BJ (cell line): ENCODE measurements at regions not wholly inside any gene's neighbourhood (a gene's known extent, or its start where the extent isn't known, plus 50 kb on each side); places are given as distances from the start of the nearest gene placed in this dataset.

Source experiments
- CTCF ChIA-PET: fragments of 350-600 bp; formaldehyde crosslinking; extraction: SDS; loops from one replicate; lab custom pipeline; 2021; ENCODE audit warnings: antibody characterized with exemption, inconsistent platforms; lab: Yijun Ruan, JAX
- POLR2A ChIA-PET: fragments of 300-600 bp; sonication (Branson Sonifier 250); formaldehyde crosslinking; extraction: SDS; loops from one replicate; lab custom pipeline; 2021; ENCODE audit warnings: antibody characterized with exemption; lab: Charles Lee
- DNase-seq: peaks from one replicate; pipeline ENCODE4 v3.0.0-alpha.2; 2011; ENCODE audit warnings: low read depth
- H3K27me3 ChIP-seq: 2 replicates; pipeline ENCODE4 v1.6.0; 2011; ENCODE audit warnings: low read length; ENCODE audit not compliant: control insufficient read depth, insufficient read depth
- H3K36me3 ChIP-seq: 2 replicates; pipeline ENCODE4 v1.5.1; 2011; ENCODE audit warnings: low read length; ENCODE audit not compliant: control insufficient read depth, insufficient read depth
- H3K4me3 ChIP-seq: 2 replicates; pipeline ENCODE4 v1.5.1; 2011; ENCODE audit warnings: low read depth, mild to moderate bottlenecking, control low read depth, low read length
- CTCF ChIP-seq: IDR thresholded peaks from 2 replicates; pipeline ENCODE4 v1.5.1; 2011; ENCODE audit warnings: low read depth, mild to moderate bottlenecking, control low read depth, inconsistent platforms, low read length, moderate library complexity; ENCODE audit not compliant: insufficient read depth

- Histone ChIP-seq H3K4me3 (no peak overlapping the region), H3K27me3 (no peaks in the 10 kb centered on the region), H3K36me3 (no peaks in the 10 kb centered on the region)
- TF ChIP-seq CTCF: no peak
- DNase-seq: no peak
- CTCF ChIA-PET: interaction anchor here (0.6 to 0.8 kb wide), 2 partner anchors 25 to 208 kb away, joined by 3 to 5 read pairs; no protein-coding TSS in a partner anchor
- POLR2A ChIA-PET: no interaction called here
Observed at GRCh38 chr5:96120120-96120519, 158.5 kb upstream of the ELL2 start.

GRCh38 chr5:96117771-96118651 is 156.4 kb upstream of the ELL2 start:
- ChIA-PET POLR2A (interaction anchor here (0.7 kb wide), 1 partner anchor 118 kb away, joined by 12 read pairs; no protein-coding TSS in a partner anchor), CTCF (interaction anchor here (0.6 kb wide), 2 partner anchors 225 to 227 kb away, joined by 3 to 4 read pairs; no protein-coding TSS in a partner anchor)
- TF ChIP-seq CTCF: no peak
- no peaks in the 10 kb centered on the region for H3K27me3 ChIP-seq
- no peak overlapping the region for H3K4me3 ChIP-seq
- no peaks in the 10 kb centered on the region for H3K36me3 ChIP-seq
- no peak for DNase-seq

GRCh38 chr5:96115147-96115807 is 153.6 kb upstream of the ELL2 start:
- DNase-seq: no peak
- H3K36me3 ChIP-seq: no peaks in the 10 kb centered on the region
- H3K4me3 ChIP-seq: no peak overlapping the region
- H3K27me3 ChIP-seq: no peaks in the 10 kb centered on the region
- TF ChIP-seq CTCF: no peak
- POLR2A ChIA-PET: interaction anchor here (0.5 kb wide), 1 partner anchor 135 kb away, joined by 4 read pairs; no protein-coding TSS in a partner anchor
- CTCF ChIA-PET: interaction anchor here (0.5 to 1.3 kb wide), 5 partner anchors 14 to 256 kb away, joined by 3 to 4 read pairs (median 3); no protein-coding TSS in a partner anchor

GRCh38 chr5:96114736-96115135 is 153.1 kb upstream of the ELL2 start:
- no peak for DNase-seq
- POLR2A ChIA-PET: interaction anchor here (0.5 kb wide), 1 partner anchor 134 kb away, joined by 4 read pairs; no protein-coding TSS in a partner anchor
- Histone ChIP-seq H3K36me3 (no peaks in the 10 kb centered on the region), H3K27me3 (no peaks in the 10 kb centered on the region), H3K4me3 (no peak overlapping the region)
- no peak for TF ChIP-seq CTCF
- CTCF ChIA-PET: interaction anchor here (0.5 to 1.2 kb wide), 2 partner anchors 14 to 141 kb away, joined by 3 read pairs; no protein-coding TSS in a partner anchor
